ENCODE measurements at regions not wholly inside any gene's neighbourhood (a gene's known extent, or its start where the extent isn't known, plus 50 kb on each side); places are given as distances from the start of the nearest gene placed in this dataset.

- H3K4me3 ChIP-seq = no peak overlapping the region
- H3K27ac ChIP-seq = no peak overlapping the region
- TF ChIP-seq CTCF (IDR thresholded peaks at IDR 0.05) = no peak
- no peak for DNase-seq (ENCODE audit: low spot score)
Observed at GRCh38 chr1:82486468-82486867, 685.7 kb downstream of the ADGRL2 start.

GRCh38 chr1:82485591-82486369 lies 685.0 kb downstream of the ADGRL2 start:
- no peak overlapping the region for H3K27ac ChIP-seq
- DNase-seq (ENCODE audit: low spot score) = no peak
- no peak overlapping the region for H3K4me3 ChIP-seq
- no peak for TF ChIP-seq CTCF (IDR thresholded peaks at IDR 0.05)

- no peak for TF ChIP-seq CTCF (IDR thresholded peaks at IDR 0.05)
- DNase-seq (ENCODE audit: low spot score) = no peak
- no peak overlapping the region for H3K4me3 ChIP-seq
- no peak overlapping the region for H3K27ac ChIP-seq
Observed at GRCh38 chr1:82483146-82483545, 682.4 kb downstream of the ADGRL2 start.

- DNase-seq (ENCODE audit: low spot score) = no peak
- no peak for TF ChIP-seq CTCF (IDR thresholded peaks at IDR 0.05)
- Histone ChIP-seq H3K4me3 (no peak overlapping the region), H3K27ac (no peak overlapping the region)
Observed at GRCh38 chr1:82478916-82479315, 678.2 kb downstream of the ADGRL2 start.

GRCh38 chr1:82472489-82473131 lies 671.9 kb downstream of the ADGRL2 start:
- TF ChIP-seq CTCF (IDR thresholded peaks at IDR 0.05) = no peak
- no peak overlapping the region for H3K4me3 ChIP-seq
- no peak for DNase-seq (ENCODE audit: low spot score)

GRCh38 chr1:82466891-82467290 lies 666.2 kb downstream of the ADGRL2 start:
- TF ChIP-seq CTCF (IDR thresholded peaks at IDR 0.05) = no peak
- H3K27ac ChIP-seq = no peak overlapping the region
- no peak for DNase-seq (ENCODE audit: low spot score)
- no peak overlapping the region for H3K4me3 ChIP-seq

More at GRCh38 chr1:82472489-82473131, 671.9 kb downstream of the ADGRL2 start:
- H3K27ac ChIP-seq = no peak overlapping the region

- Histone ChIP-seq H3K27ac (no peak overlapping the region), H3K4me3 (no peak overlapping the region)
- DNase-seq (ENCODE audit: low spot score) = no peak
- no peak for TF ChIP-seq CTCF (IDR thresholded peaks at IDR 0.05)
Observed at GRCh38 chr1:82466416-82466815, 665.7 kb downstream of the ADGRL2 start.

Measured in coronary artery (tissue), 2 donors.